ES-I3 (cell line): ENCODE measurements at regions not wholly inside any gene's neighbourhood (a gene's known extent, or its start where the extent isn't known, plus 50 kb on each side); places are given as distances from the start of the nearest gene placed in this dataset.
"Not testable (repeated sequence)": the region's sequence is repeated elsewhere in the genome, so short reads cannot be mapped to it uniquely, and the experiment has no call there.

Experiments used
- H3K36me3 ChIP-seq: 2 replicates; pipeline ENCODE4 v1.6.1; 2013; ENCODE audit warnings: mild to moderate bottlenecking, low read length, control low read depth, moderate library complexity; ENCODE audit not compliant: insufficient read depth
- H3K4me1 ChIP-seq: 2 replicates; pipeline ENCODE4 v1.6.1; 2013; ENCODE audit warnings: mild to moderate bottlenecking, control low read depth, low read length; ENCODE audit not compliant: insufficient read depth
- H3K9ac ChIP-seq: 2 replicates; pipeline ENCODE4 v1.6.1; 2013; ENCODE audit warnings: low read depth, mild to moderate bottlenecking, low read length, moderate library complexity
- H3K9me3 ChIP-seq: 2 replicates; pipeline ENCODE4 v1.6.1; 2013; ENCODE audit warnings: mild to moderate bottlenecking, low read length, moderate library complexity; ENCODE audit not compliant: control insufficient read depth, insufficient read depth

DNA sequence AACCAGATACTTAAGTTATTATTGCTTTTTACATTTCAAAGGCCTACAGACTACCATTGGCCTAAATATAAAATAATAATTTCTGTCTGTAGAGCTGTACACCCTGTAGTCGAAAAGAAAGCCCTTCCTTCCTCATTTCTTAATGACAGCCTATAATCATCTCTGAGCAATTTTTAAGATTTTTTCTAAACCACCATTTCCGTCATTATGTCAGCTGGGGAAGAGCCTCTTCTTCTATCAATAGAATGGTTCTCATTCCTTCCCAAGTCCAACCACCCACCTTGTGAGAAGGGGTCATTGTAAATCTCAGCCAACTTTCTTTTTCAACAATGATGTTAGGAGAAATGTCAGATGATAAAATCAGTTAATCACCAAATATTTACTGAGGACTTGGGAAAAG is 91.8 kb downstream of the PLEKHG1 start:
- no peaks in the 10 kb centered on the region for H3K4me1 ChIP-seq
- H3K9me3 ChIP-seq: no peaks in the 10 kb centered on the region
- no peak overlapping the region for H3K9ac ChIP-seq
- H3K36me3 ChIP-seq: no peaks in the 10 kb centered on the region

DNA sequence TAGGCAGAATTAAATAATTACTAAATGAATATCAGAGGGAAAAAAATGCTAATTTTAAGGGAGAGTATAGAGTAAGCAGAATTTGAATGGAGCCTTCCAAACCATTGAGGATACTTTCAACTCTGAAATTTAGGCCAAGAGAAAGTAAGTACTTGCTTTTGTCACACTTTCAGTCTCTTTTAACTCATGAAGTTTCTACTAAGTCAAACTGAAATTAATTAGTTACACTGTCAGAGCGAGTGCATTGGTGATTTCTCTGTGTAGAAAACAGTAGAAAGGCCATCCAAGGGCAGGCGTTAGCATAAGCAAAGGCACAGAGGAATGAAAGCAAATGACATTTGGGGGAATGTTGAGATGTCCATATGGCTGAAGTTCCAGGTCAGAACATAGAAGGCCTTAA is 92.9 kb downstream of the PLEKHG1 start:
- Histone ChIP-seq H3K36me3 (no peaks in the 10 kb centered on the region), H3K9me3 (no peaks in the 10 kb centered on the region), H3K9ac (no peak overlapping the region), H3K4me1 (no peaks in the 10 kb centered on the region)

DNA sequence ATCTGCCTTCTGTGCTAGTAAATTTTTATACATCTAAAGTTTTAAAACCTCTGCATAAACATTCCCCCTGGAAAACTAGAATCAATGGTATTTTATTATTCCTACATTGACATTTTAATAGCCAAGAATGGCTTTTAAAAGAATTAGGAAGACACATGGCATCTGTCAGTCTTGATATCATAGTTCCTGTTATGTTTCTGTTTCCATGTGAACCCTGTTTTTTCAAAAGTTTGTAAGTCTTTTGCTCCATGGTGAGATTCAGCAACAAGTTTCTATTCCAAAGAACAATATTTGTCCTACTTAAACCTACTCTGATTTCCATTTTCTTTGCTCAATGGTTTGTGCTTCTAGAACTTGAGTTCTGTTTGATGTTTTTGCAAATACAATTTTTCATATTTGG is 95.2 kb downstream of the PLEKHG1 start:
- no peak overlapping the region for H3K9ac ChIP-seq
- no peaks in the 10 kb centered on the region for H3K9me3 ChIP-seq
- H3K36me3 ChIP-seq: no peaks in the 10 kb centered on the region
- no peaks in the 10 kb centered on the region for H3K4me1 ChIP-seq

DNA sequence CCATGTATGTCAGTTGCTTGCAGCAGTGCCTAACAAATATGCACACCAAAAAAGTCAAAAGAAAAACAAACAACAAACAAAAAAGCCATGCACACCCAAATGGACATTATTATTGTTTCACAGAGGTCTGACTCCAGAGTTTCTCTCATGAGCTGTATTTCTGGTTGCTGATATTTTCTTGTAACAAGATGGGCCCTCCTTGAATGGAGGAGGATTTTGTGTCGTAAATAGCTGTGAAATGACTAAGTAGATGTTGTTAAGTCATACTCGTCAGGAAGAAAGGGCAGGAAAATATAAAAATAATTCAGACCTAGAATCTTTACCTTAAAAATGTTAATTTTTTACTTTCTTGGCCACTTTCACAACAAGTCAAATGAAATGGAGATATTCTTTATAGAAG is 96.0 kb downstream of the PLEKHG1 start:
- H3K9me3 ChIP-seq: no peaks in the 10 kb centered on the region
- H3K9ac ChIP-seq: no peak overlapping the region
- no peaks in the 10 kb centered on the region for H3K36me3 ChIP-seq
- no peaks in the 10 kb centered on the region for H3K4me1 ChIP-seq

DNA sequence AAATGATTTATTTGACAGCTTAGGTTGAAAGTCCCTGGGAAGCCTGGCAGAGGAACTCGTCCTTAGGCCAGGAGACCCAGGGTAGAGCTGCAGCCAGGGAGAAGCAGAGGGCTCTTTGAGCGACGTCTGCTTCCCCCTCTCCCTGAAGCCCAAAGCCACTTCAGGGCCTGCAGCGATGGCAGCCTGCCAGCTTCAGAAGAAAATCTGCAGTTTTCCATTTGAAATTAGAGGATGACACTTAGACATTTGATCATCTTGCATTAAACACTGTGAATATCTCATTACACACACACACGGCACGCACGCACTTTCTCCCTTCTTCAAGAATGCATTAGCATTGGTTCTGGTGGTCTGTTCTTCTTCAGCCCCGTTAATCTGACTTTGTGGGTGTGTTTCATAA is 96.5 kb downstream of the PLEKHG1 start:
- H3K36me3 ChIP-seq: no peaks in the 10 kb centered on the region
- H3K9me3 ChIP-seq: no peaks in the 10 kb centered on the region
- no peak overlapping the region for H3K9ac ChIP-seq
- no peaks in the 10 kb centered on the region for H3K4me1 ChIP-seq

DNA sequence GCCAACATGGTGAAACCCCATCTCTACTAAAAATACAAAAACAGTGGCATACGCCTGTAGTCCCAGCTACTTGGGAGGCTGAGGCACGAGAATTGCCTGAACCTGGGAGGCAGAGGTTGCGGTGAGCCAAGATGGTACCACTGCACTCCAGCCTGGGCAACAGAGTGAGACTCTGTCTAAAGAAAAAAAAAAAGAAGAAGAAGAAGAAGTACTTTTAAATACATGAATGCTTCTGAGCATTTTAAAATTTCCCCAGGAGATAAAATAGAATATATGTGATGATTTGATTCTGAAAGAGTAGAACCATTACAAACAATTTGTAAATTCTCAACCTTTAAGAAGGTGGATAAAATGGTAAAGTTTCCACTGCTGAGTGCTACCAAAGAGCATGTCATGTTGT is 97.2 kb downstream of the PLEKHG1 start:
- H3K9ac ChIP-seq, H3K36me3 ChIP-seq, H3K9me3 ChIP-seq, H3K4me1 ChIP-seq: not testable (repeated sequence)

DNA sequence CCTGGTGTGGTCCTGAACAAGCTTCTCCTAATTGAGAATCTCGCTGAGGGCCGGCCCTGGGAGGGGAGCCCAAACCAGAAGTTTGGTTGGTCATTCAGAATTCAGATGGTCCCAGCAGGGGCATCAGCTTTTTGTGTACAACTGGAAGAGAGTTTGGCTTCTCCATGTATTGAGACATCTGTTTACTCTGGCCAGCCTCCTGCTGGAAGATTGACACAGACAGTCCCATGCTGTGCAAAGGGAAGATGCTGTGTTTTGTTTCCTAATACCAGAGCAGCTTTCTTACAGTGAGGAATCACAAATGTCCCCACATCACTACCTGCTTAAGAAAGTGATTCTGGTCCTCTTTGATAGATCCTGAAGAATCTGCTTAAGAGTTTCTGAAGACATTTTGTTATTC is 97.8 kb downstream of the PLEKHG1 start:
- Histone ChIP-seq H3K9me3 (no peaks in the 10 kb centered on the region), H3K9ac (no peak overlapping the region), H3K36me3 (no peaks in the 10 kb centered on the region), H3K4me1 (no peaks in the 10 kb centered on the region)

DNA sequence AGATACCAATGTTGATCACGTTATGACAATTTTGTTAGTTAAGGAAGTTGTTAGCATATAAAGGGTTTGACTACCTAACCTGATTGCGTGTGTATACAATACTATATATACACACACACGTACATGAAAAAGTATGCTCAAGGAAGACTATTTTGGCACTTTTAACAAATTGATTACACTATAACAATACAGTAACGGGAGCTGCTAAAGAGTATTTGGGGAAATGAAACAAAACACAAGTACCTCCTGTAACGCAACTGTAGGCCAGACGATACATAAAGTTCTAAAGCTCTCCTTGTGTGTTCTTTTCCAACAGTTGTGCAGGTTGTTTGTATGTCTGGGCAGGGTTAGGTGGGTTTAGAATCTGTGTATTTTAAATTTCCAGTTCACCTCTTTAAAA is 98.7 kb downstream of the PLEKHG1 start:
- no peaks in the 10 kb centered on the region for H3K36me3 ChIP-seq
- H3K9me3 ChIP-seq: no peaks in the 10 kb centered on the region
- no peak overlapping the region for H3K9ac ChIP-seq
- H3K4me1 ChIP-seq: no peaks in the 10 kb centered on the region

DNA sequence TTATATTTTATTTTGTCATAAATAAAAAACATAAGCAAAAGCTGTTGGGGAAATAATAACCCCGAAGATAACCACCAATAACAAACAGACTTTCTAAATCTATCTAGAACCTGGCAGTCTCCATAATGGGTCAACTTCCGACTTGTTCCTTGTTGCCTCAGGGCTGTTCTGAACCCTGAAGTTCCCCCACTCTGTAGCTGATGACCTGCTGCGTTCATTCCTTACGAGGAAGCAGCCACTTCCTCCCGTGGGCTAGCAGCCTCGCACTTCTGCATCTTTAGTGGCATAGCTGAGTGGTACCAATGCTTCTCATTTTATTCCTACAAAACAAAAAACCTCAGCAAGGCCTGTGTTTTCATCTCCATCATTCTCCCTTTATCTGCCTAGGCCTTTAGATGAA is 103.0 kb downstream of the PLEKHG1 start:
- H3K4me1 ChIP-seq: no peaks in the 10 kb centered on the region
- H3K9ac ChIP-seq: no peak overlapping the region
- no peaks in the 10 kb centered on the region for H3K36me3 ChIP-seq
- H3K9me3 ChIP-seq: no peaks in the 10 kb centered on the region

DNA sequence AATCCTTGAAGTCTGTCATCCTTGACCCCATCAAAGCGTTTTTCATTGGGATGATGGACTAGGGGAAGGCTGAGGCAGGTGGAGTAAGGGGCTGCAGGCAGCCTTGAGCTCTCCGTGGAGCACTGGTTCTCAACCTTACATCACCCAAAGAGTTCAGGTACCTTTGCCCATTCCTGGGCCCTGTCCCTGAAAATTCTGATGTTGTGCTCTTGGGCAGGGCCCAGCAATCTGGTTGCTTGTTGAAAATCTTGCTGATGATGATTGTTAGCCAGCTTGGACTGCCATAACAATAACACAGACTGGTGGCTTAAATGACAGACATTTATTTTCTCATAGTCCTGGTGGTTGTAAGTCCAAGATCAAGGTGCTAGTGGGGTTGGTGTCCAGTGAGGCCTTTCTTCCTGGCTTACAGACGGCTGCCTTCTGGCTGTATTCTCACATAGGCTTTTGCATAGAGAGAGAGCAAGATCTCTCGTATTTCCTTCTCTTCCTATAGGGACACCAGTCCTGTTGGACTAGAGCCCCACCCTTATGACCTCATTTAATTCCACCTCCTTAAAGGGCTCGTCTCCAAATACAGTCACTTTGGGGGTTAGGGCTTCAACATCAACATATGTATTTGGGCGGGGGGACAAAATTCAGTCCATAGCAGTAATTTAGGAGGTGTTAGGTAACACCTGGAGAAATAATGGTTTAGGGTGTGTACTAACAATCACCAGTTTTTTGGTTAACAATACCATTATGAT is 104.9 kb downstream of the PLEKHG1 start:
- Histone ChIP-seq H3K9me3 (no peaks in the 10 kb centered on the region), H3K4me1 (no peaks in the 10 kb centered on the region), H3K9ac (no peak overlapping the region), H3K36me3 (no peaks in the 10 kb centered on the region)

DNA sequence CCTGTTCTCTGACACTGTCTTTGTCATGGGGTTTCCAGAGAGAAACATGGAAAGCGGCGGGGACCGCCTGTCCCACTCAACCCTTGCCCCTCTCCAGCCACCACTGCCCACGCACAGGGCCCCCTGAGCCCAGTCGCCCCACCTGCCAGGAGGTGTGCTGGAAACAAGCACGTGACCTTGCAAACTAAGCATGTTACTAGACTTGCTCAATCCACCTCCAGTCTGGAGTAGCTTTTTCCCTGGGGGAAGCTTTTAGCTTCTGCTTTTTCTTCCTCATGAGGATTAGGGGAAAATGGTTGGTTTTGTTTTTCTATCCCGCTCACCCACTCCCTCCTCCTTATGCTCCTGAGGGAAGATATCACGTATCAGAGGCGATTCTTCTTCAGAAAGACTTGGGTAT is 105.7 kb downstream of the PLEKHG1 start:
- H3K9me3 ChIP-seq: no peaks in the 10 kb centered on the region
- no peaks in the 10 kb centered on the region for H3K4me1 ChIP-seq
- H3K36me3 ChIP-seq: no peaks in the 10 kb centered on the region
- no peak overlapping the region for H3K9ac ChIP-seq

DNA sequence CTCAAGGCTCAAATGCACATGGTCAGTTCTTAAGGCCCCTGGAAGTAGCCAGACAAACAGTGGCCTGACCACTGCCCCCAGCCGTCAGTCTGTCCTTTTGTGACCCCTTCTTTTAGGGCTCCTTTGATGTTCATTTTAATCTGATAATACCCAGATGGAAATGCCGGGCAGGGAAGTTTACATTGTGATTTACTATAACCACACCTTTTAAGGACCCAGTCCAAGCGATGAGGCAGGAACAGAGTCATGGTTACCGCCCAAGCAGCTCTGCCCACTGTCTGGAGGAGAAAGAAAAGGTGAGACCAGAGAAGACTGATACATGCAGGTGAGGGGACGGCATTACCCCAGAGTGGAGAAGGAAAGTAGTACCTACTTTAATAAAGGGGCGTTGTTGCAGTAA is 110.6 kb downstream of the PLEKHG1 start:
- Histone ChIP-seq H3K9me3 (no peaks in the 10 kb centered on the region), H3K36me3 (no peaks in the 10 kb centered on the region), H3K9ac (no peak overlapping the region), H3K4me1 (no peaks in the 10 kb centered on the region)

DNA sequence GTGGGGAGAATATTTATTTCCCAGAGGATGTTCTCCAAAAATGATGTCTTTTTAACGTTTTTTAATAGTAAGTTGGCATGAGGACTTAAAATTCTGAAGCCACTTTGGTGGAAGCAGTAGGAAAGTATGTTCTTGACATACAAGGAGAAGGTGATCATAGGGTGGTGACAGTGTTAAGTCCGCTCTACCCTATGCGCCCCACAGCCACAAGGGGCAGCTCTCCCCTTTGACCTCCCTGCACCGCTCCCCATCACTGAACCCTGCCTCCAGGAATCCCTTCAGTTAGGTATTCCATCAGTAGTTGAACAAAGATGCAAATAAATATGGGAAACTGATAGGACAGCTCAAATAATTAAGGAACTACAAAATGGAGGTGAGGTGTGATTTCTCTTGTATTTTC is 111.4 kb downstream of the PLEKHG1 start:
- Histone ChIP-seq H3K9me3 (no peaks in the 10 kb centered on the region), H3K36me3 (no peaks in the 10 kb centered on the region), H3K9ac (no peak overlapping the region), H3K4me1 (no peaks in the 10 kb centered on the region)

DNA sequence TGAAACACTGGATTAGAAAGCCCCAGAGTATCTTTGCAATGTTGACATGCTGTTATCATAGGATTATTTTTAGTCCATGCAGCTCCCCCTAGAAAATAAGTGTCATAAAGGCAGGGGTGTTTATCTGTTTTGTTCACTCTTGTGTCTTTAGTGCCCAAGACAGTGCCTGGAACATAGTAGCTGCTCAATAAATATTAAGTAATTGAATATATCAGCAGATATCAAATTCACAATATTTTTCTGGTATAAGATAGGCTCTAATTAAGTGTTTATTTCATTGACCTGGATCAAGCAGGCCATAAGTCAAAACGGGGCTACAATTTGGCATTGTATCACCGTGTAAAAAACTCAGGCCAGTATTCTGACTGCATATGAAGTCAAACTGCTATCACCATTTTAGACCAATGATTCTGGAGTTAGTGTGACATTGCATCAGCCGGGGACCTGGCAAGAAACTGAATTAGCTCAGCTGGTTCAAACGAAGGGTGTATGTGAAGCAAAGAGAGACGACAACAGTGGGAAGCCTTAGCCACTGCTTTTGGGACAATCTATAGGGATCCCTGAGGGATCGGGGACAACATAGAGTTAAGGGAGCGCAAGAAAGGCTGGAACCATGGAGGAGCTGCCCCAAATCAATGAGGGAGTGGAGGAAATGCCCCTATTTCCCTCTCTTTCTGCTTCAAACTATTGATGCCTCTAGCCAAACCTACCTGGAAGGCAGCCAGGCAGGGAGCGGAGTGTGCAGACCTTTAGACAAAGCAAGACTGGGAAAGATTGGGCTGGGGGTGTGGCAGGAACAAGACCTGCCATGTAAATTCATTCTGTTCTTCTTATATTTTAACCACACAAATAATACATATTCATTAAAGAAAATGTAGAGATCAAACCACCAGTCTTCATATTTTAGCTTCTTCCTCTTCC is 112.2 kb downstream of the PLEKHG1 start:
- Histone ChIP-seq H3K4me1 (no peaks in the 10 kb centered on the region), H3K9ac (no peak overlapping the region), H3K9me3 (no peaks in the 10 kb centered on the region), H3K36me3 (no peaks in the 10 kb centered on the region)
